HG03066 (cell line): ENCODE measurements at regions not wholly inside any gene's neighbourhood (a gene's known extent, or its start where the extent isn't known, plus 50 kb on each side); places are given as distances from the start of the nearest gene placed in this dataset.

Source experiments
- ATAC-seq: cut with Tn5 transposase; IDR thresholded peaks from one replicate; pipeline ENCODE4 v1.9.1; 2021; ENCODE audit warnings: low read depth; ENCODE audit not compliant: unreplicated experiment

DNA sequence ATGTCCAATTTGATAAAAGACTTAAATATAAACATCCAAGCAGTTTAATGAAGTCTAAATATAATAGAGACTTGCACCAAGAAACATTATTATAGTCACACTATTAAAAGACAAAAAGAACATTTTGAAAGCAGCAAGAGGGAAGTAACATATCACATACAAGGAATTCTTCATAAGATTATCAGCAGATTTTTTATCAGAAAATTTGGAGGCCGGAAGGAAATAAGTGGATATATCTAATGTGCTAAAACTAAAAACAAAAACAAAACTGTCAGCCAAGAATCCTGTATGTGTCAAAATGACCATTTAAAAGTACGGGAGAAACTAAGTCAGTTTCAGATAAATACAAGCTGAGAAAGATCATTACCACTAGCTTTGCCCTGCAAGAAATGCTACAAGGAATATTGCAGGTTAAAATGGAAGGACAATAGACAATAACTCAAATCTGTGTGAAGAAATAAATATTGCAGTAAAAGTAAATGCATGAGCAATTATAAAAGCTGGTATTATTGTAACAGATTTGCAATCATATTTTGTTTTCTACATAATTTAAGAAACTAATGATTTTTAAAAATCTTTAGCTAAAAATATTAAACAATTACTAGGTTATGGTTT lies 1665.9 kb upstream of the PCDH20 start:
- no peak for ATAC-seq

DNA sequence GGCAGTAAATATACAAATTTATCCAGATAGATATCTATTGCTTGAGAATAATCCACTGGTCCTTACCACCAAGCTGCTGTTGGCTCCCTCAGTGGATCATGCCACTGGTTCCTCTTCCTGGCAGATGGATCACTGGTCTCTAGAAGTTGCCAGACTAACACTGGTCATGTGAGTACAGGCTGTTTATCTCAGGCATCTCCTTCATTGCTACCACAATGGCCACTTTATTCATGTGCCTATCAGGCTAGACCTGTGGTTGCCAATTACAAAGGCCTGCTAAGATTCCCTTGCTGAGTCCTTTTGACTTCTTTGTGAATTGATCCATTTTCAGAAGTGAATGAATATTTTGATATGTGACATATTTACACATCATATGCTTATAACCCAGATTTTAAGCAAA lies 1659.5 kb upstream of the PCDH20 start:
- no peak for ATAC-seq

DNA sequence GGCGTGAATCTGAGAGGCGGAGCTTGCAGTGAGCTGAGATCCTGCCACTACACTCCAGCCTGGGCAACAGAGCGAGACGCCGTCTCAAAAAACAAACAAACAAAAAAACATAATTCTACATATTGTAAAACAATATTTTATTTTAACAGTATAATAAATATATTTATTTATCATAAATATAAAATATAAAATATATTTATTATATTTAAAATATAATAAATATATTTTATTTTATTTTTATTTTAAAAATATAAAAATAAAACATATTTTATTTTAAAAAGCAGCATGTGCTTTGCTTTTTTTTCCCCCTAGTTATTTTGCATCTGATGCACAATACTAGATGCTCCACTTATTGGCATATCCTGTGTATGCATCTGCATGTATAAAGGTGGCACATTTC lies 1634.6 kb upstream of the PCDH20 start:
- ATAC-seq: no peak

DNA sequence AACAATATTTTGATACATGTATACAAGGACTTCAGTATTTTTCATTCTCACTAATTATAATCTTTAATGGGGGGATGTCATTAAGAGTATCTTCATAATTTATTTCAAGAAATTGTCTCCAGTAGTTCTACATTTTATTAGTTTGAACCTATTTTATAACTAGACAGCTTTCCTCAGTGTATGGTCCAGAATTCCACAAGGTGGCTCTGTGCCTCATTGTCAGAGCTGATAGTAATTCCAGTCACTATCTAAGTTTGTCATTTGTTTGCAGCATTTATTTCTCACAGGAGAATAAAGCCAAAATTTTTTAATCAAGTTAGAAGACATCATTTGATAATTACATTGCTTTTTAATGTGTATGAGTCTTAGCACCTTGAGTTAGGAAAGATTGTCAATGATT lies 1633.0 kb upstream of the PCDH20 start:
- no peak for ATAC-seq

- ATAC-seq: no peak
Observed at GRCh38 chr13:63044589-63045313, 1629.1 kb upstream of the PCDH20 start.

DNA sequence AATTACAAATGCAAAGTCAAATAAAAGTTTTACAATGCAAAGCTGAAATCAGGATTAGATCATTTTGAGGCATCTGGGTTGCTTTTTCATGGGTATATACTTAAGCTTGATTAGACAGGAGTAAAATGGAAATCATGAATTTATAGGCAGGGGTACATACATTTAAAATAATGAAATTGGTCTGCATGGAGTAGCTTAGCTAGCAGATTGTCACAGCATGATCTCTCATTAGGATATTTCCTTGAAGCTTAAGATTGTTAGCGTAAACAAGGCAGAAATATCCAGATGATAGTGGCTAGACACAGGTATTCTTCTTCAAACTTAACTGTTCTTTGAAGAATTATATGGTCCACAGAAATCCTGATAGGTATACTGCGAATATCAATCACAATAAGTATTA lies 1627.0 kb upstream of the PCDH20 start:
- no peak for ATAC-seq

DNA sequence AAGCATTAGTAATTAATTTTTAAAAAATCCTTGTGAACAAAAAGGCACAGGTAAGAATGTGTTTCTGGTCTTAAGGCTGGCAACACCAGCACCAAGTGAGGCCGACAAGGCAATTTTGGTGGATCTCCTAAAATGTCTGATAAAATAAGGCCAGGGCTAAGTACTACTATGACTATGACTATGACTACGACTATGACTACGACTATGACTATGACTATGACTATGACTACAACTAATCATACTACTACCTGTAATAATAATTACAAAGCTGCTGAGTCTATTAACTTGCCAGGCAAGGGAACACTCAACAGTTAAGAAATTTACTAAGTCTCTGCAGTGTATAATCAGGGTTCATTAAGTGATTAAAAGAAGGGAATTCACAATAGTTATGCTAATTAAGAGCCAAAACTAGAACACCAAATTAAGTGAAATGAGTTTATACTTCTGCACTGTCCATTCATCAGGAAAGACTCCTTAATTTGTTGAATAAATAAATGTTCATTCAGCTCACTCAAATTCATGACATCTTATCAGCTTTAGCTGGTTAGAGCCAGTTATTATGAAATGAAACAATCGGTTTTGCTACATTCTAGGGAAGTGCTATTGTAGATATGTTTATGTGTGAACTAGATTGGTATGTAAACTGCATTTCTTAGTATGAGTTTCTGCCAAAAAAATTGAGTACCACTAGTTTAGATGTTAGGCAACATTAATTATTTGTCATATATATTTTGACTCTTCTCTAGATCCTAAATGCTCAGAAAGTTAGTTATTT lies 1626.2 kb upstream of the PCDH20 start:
- no peak for ATAC-seq

DNA sequence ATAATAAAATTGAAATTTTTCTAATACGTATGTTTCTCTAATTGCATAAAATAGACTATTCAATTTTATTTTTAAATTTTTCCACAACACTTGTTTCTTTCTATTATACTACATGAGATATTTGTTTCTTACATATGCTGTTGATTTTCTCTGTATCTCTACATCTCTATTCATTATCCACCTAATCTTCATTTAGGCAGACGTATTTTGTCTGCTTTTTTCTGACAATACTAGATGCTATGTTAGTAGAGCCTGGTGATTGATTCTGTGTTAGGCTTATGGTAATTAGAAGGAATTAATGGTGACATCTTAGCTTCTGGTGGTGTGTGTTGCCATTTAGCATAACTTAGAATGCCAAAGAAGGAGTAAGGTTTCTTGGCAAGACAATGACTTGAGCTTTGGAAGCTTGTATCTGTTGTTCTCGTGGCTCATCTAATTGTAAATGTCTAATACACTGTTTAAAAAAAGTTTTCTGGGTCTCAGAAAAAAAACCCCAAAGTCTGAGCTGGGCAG lies 1610.7 kb upstream of the PCDH20 start:
- ATAC-seq: no peak

DNA sequence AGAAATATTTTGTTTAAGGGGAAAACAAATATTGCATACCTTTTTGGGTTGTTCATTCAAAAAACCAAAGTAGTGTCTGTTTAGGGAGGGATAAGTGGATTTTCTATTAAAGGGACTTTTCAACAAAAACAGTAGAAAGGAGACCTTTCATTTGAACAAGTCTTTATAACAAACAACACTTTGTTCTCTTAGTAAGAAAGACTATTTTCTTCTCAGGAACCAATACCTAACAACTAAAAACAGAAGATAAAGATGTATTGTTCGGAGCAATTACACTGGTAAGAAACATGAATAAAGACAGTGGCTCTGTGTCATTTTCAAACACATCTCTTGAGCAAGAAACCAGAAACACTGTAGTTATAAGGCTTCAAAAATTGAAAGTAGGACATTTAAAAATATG lies 1610.1 kb upstream of the PCDH20 start:
- no peak for ATAC-seq

GRCh38 chr13:63024458-63024857 lies 1608.8 kb upstream of the PCDH20 start:
- ATAC-seq: no peak

- no peak for ATAC-seq
Observed at GRCh38 chr13:63011996-63012395, 1596.3 kb upstream of the PCDH20 start.

DNA sequence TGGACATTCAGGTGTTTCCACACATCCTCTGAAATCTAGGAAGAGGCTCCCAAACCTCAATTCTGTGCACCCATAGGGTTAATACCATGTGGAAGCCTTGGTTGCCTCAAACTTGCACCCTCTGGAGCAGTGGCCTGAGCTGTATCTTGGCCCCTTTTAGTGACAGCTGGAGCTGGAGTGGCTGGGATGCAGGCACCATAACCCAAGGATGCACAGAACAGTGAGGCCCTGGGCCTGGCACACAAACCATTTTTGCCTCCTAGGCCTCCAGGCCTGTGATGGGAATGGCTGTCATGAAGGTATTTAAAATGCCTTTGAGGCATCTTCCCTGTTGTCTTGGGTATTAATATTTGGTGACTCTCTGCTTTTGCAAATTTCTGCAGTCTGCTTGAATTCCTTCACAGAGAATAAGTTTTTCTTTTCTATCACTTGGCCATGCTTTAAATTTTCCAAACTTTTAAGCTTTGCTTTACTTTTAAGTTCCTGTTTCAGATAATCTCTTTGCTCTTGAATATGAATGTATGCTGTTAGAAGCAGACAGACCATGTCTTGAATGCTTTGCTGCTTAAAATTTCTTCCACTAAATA lies 1594.5 kb upstream of the PCDH20 start:
- ATAC-seq: no peak

- ATAC-seq: no peak
Observed at GRCh38 chr13:63005625-63006024, 1590.0 kb upstream of the PCDH20 start.

GRCh38 chr13:62997696-62998095 lies 1582.0 kb upstream of the PCDH20 start:
- no peak for ATAC-seq

DNA sequence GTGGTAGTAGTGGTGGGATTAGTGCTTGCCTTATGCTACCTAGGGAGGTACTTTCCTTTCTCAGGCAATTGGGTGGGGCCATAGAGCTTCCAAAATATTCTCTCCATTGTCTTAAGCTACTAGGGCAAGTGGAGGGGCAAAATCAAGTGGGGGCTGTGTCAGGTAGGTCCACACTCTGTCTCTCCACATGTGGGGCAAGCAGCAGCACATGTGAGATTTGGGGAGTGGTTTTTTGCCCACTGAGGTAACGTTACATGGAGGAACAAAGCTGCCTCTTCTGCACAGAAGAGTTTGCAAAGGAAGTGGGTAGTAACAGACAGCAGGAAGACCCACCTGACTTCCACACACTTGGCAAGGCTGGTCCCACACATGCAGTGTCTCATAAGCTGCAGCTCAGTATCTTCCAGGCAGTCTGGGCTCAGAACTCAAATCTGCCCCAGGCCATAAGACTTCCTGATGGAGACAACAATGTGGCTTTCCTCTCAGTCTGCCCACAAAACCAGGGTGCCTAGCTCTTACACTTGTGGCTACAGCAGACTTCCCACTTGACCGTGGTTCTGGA lies 1581.5 kb upstream of the PCDH20 start:
- ATAC-seq: no peak

DNA sequence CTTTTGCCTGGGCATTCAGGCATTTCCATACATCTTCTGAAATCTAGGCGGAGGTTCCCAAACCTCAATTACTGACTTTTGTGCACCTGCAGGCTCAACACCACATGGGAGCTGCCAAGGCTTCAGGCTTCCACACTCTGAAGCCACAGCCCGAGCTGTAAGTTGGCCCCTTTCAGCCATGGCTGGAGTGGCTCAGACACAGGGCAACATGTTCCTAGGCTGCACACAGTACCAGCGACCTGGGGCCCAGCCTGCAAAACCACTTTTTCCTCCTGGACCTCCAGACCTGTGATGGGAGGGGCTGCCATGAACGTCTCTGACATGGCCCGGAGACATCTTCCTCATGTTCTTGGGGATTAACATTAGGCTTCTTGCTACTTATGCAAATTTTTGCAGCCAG lies 1558.2 kb upstream of the PCDH20 start:
- ATAC-seq: no peak

DNA sequence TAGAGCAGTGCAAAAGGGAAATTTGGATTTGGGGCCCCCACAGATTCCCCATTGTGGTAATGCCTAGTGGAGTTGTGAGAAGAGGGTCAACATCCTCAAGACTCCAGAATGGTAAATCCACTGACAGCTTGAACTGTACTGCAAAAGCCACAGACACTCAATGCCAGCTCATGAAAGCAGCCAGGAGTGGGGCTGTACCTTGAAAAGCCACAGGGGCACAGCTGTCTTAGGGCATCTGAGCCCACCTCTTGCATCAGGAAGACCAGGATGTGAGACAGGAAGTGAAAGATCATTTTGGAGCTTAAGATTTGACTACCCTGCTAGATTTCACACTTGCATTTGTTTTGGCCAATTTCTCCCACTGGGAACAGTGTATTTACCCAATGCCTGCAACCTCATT lies 1548.9 kb upstream of the PCDH20 start:
- ATAC-seq: no peak

DNA sequence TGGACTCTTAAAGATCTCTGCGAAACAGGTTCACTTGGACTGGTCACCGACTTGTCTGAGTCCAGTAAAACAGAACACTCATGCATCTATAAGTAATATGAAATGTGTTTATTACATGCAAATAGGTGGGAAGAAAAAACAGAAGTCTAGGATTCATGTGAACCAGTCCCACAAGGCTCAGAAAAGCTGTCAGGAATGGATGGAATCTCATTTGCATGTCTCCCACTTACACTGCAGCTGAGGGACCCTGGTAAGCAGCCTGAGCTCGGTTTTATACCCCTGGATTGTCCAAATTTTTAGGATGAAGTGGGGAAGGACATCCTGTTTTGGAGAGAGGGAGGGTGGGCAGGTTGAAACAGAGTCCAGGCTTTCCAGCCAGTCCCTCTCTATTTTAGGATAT lies 1545.1 kb upstream of the PCDH20 start:
- no peak for ATAC-seq

GRCh38 chr13:62933809-62934208 lies 1518.2 kb upstream of the PCDH20 start:
- ATAC-seq: no peak

GRCh38 chr13:62932256-62932883 lies 1516.7 kb upstream of the PCDH20 start:
- ATAC-seq: no peak
